ENCODE measurements at regions not wholly inside any gene's neighbourhood (a gene's known extent, or its start where the extent isn't known, plus 50 kb on each side); places are given as distances from the start of the nearest gene placed in this dataset.

DNA sequence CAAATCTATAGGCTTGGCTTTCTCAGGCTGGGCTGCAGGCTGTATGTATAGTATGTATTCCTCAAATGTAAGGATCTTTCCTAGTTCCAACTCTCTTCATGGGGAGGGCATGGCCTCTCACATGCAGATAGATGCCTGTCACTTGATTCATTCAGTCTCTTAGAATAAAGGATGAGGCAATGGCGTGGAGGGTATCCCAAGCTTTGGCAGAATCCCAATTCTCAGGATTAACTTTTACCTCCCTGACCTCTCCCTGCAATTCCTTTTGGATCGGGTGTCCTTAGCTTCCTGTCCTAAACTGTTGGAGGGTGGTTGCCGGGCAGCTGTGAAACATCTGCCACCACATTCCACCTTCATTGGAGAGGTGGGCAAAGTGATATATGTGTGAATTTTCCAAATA is 80.3 kb downstream of the INSIG2 start:
- Histone ChIP-seq H3K27me3 (ENCODE audit: control insufficient read depth in 1 of 2, insufficient read depth in 1 of 2, low read length in 2 of 2) (peaks cover 3 to 4% of the 10 kb centered on the region in 2 experiments), H2AFZ (ENCODE audit: low read depth, low read length) (no peak overlapping the region), H3K14ac (ENCODE audit: low read length in 2 of 2) (no peak overlapping the region), H4K91ac (ENCODE audit: low read length) (no peak overlapping the region), H2BK12ac (ENCODE audit: low read length in 2 of 2) (no peak overlapping the region), H2BK5ac (ENCODE audit: low read depth, low read length, poor library complexity, severe bottlenecking) (no peak overlapping the region), H3K36me3 (ENCODE audit: control insufficient read depth in 1 of 2, insufficient read depth in 2 of 2, low read depth in 1 of 2, low read length in 2 of 2) (no peaks in the 10 kb centered on the region), H2AK5ac (ENCODE audit: low read length, severe bottlenecking) (no peak overlapping the region), H3K4me1 (ENCODE audit: control insufficient read depth, insufficient read depth, low read depth, low read length) (no peaks in the 10 kb centered on the region), H3K18ac (ENCODE audit: low read depth in 1 of 2, low read length in 2 of 2) (no peak overlapping the region), H4K8ac (ENCODE audit: low read length) (no peak overlapping the region), H3K79me1 (replicated peaks; ENCODE audit: low read length, poor library complexity, severe bottlenecking) (no peaks in the 10 kb centered on the region), H3K4me3 (ENCODE audit: insufficient read depth in 1 of 2, low read depth in 1 of 2, low read length in 2 of 2) (no peak overlapping the region), H2BK120ac (ENCODE audit: low read depth, low read length) (no peak overlapping the region), H3K4ac (ENCODE audit: low read depth in 1 of 2, low read length in 2 of 2) (no peak overlapping the region), H2BK15ac (ENCODE audit: low read depth, poor library complexity, severe bottlenecking) (no peak overlapping the region), H3K4me2 (ENCODE audit: low read length, poor library complexity, severe bottlenecking) (no peak overlapping the region), H3K9ac (ENCODE audit: low read length) (no peak overlapping the region), H3K27ac (ENCODE audit: low read length, poor library complexity, severe bottlenecking) (no peak overlapping the region), H3K9me3 (ENCODE audit: control insufficient read depth, low read length) (no peaks in the 10 kb centered on the region), H3K23ac (ENCODE audit: low read length in 2 of 2) (no peak overlapping the region)
- DNase-seq, result no peak
- 68% methylated on average over 3 of the region's 3 CpGs for WGBS

DNA sequence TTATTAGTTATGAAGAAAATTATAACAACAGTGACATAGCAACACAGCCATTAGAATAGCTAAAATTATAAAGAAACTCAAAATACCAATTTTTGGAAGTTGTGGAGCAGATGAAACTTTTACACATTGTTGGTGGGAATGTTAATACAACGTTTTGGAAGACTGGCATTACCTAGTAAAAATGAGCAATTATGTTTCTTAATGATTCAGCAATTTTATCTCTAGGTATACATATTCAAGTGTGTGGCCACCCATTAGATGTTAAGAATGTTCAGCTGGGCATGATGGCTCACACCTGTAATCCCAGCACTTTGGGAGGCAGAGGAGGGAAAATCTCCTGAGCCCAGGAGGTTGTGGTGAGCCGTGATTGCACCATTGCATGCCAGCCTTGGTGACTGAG is 78.8 kb downstream of the INSIG2 start:
- H3K27ac ChIP-seq (ENCODE audit: low read length, poor library complexity, severe bottlenecking), result no peak overlapping the region
- no peaks in the 10 kb centered on the region for H3K36me3 ChIP-seq (ENCODE audit: control insufficient read depth in 1 of 2, insufficient read depth in 2 of 2, low read depth in 1 of 2, low read length in 2 of 2)
- H3K9me3 ChIP-seq (ENCODE audit: control insufficient read depth, low read length), result no peaks in the 10 kb centered on the region
- no peak overlapping the region for H2BK120ac ChIP-seq (ENCODE audit: low read depth, low read length)
- no peak overlapping the region for H3K4me3 ChIP-seq (ENCODE audit: insufficient read depth in 1 of 2, low read depth in 1 of 2, low read length in 2 of 2)
- H3K4ac ChIP-seq (ENCODE audit: low read depth in 1 of 2, low read length in 2 of 2), result no peak overlapping the region
- DNase-seq, result no peak
- WGBS, result no CpG with 5 or more reads among the region's 2 CpGs
- no peak overlapping the region for H2BK15ac ChIP-seq (ENCODE audit: low read depth, poor library complexity, severe bottlenecking)
- H4K8ac ChIP-seq (ENCODE audit: low read length), result no peak overlapping the region
- peaks cover 0 to 3% of the 10 kb centered on the region in 2 experiments for H3K27me3 ChIP-seq (ENCODE audit: control insufficient read depth in 1 of 2, insufficient read depth in 1 of 2, low read length in 2 of 2)
- H3K4me2 ChIP-seq (ENCODE audit: low read length, poor library complexity, severe bottlenecking), result no peak overlapping the region
- no peak overlapping the region for H2BK12ac ChIP-seq (ENCODE audit: low read length in 2 of 2)
- no peaks in the 10 kb centered on the region for H3K4me1 ChIP-seq (ENCODE audit: control insufficient read depth, insufficient read depth, low read depth, low read length)
- H3K79me1 ChIP-seq (replicated peaks; ENCODE audit: low read length, poor library complexity, severe bottlenecking), result no peaks in the 10 kb centered on the region
- no peak overlapping the region for H3K18ac ChIP-seq (ENCODE audit: low read depth in 1 of 2, low read length in 2 of 2)
- H2AFZ ChIP-seq (ENCODE audit: low read depth, low read length), result no peak overlapping the region
- no peak overlapping the region for H4K91ac ChIP-seq (ENCODE audit: low read length)
- no peak overlapping the region for H2AK5ac ChIP-seq (ENCODE audit: low read length, severe bottlenecking)
- no peak overlapping the region for H3K23ac ChIP-seq (ENCODE audit: low read length in 2 of 2)
- no peak overlapping the region for H3K9ac ChIP-seq (ENCODE audit: low read length)
- no peak overlapping the region for H2BK5ac ChIP-seq (ENCODE audit: low read depth, low read length, poor library complexity, severe bottlenecking)
- H3K14ac ChIP-seq (ENCODE audit: low read length in 2 of 2), result no peak overlapping the region

GRCh38 chr2:118166242-118166641 is 78.0 kb downstream of the INSIG2 start:
- Histone ChIP-seq H3K27me3 (ENCODE audit: control insufficient read depth in 1 of 2, insufficient read depth in 1 of 2, low read length in 2 of 2) (peaks cover 0 to 3% of the 10 kb centered on the region in 2 experiments), H3K4ac (ENCODE audit: low read depth in 1 of 2, low read length in 2 of 2) (no peak overlapping the region)

GRCh38 chr2:118165595-118165994 is 77.3 kb downstream of the INSIG2 start:
- Histone ChIP-seq H3K9me3 (ENCODE audit: control insufficient read depth, low read length) (no peaks in the 10 kb centered on the region), H3K9ac (ENCODE audit: low read length) (no peak overlapping the region), H3K4ac (ENCODE audit: low read depth in 1 of 2, low read length in 2 of 2) (no peak overlapping the region), H3K18ac (ENCODE audit: low read depth in 1 of 2, low read length in 2 of 2) (no peak overlapping the region), H3K27ac (ENCODE audit: low read length, poor library complexity, severe bottlenecking) (no peak overlapping the region), H2BK12ac (ENCODE audit: low read length in 2 of 2) (no peak overlapping the region), H3K27me3 (ENCODE audit: control insufficient read depth in 1 of 2, insufficient read depth in 1 of 2, low read length in 2 of 2) (peaks cover 0 to 3% of the 10 kb centered on the region in 2 experiments), H3K4me1 (ENCODE audit: control insufficient read depth, insufficient read depth, low read depth, low read length) (no peaks in the 10 kb centered on the region), H3K23ac (ENCODE audit: low read length in 2 of 2) (no peak overlapping the region), H3K79me1 (replicated peaks; ENCODE audit: low read length, poor library complexity, severe bottlenecking) (no peaks in the 10 kb centered on the region), H3K36me3 (ENCODE audit: control insufficient read depth in 1 of 2, insufficient read depth in 2 of 2, low read depth in 1 of 2, low read length in 2 of 2) (no peaks in the 10 kb centered on the region), H3K4me2 (ENCODE audit: low read length, poor library complexity, severe bottlenecking) (no peak overlapping the region), H4K91ac (ENCODE audit: low read length) (no peak overlapping the region), H2AK5ac (ENCODE audit: low read length, severe bottlenecking) (no peak overlapping the region), H3K14ac (ENCODE audit: low read length in 2 of 2) (no peak overlapping the region), H3K4me3 (ENCODE audit: insufficient read depth in 1 of 2, low read depth in 1 of 2, low read length in 2 of 2) (no peak overlapping the region), H2AFZ (ENCODE audit: low read depth, low read length) (no peak overlapping the region), H2BK5ac (ENCODE audit: low read depth, low read length, poor library complexity, severe bottlenecking) (no peak overlapping the region), H2BK15ac (ENCODE audit: low read depth, poor library complexity, severe bottlenecking) (no peak overlapping the region), H4K8ac (ENCODE audit: low read length) (no peak overlapping the region), H2BK120ac (ENCODE audit: low read depth, low read length) (no peak overlapping the region)
- WGBS, result 100% methylated on average over 1 of the region's 2 CpGs
- no peak for DNase-seq

More at GRCh38 chr2:118166242-118166641, 78.0 kb downstream of the INSIG2 start:
- no peak overlapping the region for H3K4me3 ChIP-seq (ENCODE audit: insufficient read depth in 1 of 2, low read depth in 1 of 2, low read length in 2 of 2)
- no peak overlapping the region for H3K27ac ChIP-seq (ENCODE audit: low read length, poor library complexity, severe bottlenecking)
- no peak overlapping the region for H2BK15ac ChIP-seq (ENCODE audit: low read depth, poor library complexity, severe bottlenecking)
- no peak overlapping the region for H3K4me2 ChIP-seq (ENCODE audit: low read length, poor library complexity, severe bottlenecking)
- no peak overlapping the region for H4K8ac ChIP-seq (ENCODE audit: low read length)
- no peak overlapping the region for H2AK5ac ChIP-seq (ENCODE audit: low read length, severe bottlenecking)
- no peak overlapping the region for H3K18ac ChIP-seq (ENCODE audit: low read depth in 1 of 2, low read length in 2 of 2)
- no peak for DNase-seq
- H3K9me3 ChIP-seq (ENCODE audit: control insufficient read depth, low read length), result no peaks in the 10 kb centered on the region
- H2AFZ ChIP-seq (ENCODE audit: low read depth, low read length), result no peak overlapping the region
- no peaks in the 10 kb centered on the region for H3K4me1 ChIP-seq (ENCODE audit: control insufficient read depth, insufficient read depth, low read depth, low read length)
- H2BK5ac ChIP-seq (ENCODE audit: low read depth, low read length, poor library complexity, severe bottlenecking), result no peak overlapping the region
- no peaks in the 10 kb centered on the region for H3K36me3 ChIP-seq (ENCODE audit: control insufficient read depth in 1 of 2, insufficient read depth in 2 of 2, low read depth in 1 of 2, low read length in 2 of 2)
- H3K79me1 ChIP-seq (replicated peaks; ENCODE audit: low read length, poor library complexity, severe bottlenecking), result no peaks in the 10 kb centered on the region
- H3K23ac ChIP-seq (ENCODE audit: low read length in 2 of 2), result no peak overlapping the region
- H2BK12ac ChIP-seq (ENCODE audit: low read length in 2 of 2), result no peak overlapping the region
- H3K14ac ChIP-seq (ENCODE audit: low read length in 2 of 2), result no peak overlapping the region
- H2BK120ac ChIP-seq (ENCODE audit: low read depth, low read length), result no peak overlapping the region
- no peak overlapping the region for H3K9ac ChIP-seq (ENCODE audit: low read length)
- H4K91ac ChIP-seq (ENCODE audit: low read length), result no peak overlapping the region
